ENCODE measurements at regions not wholly inside any gene's neighbourhood (a gene's known extent, or its start where the extent isn't known, plus 50 kb on each side); places are given as distances from the start of the nearest gene placed in this dataset.

DNA sequence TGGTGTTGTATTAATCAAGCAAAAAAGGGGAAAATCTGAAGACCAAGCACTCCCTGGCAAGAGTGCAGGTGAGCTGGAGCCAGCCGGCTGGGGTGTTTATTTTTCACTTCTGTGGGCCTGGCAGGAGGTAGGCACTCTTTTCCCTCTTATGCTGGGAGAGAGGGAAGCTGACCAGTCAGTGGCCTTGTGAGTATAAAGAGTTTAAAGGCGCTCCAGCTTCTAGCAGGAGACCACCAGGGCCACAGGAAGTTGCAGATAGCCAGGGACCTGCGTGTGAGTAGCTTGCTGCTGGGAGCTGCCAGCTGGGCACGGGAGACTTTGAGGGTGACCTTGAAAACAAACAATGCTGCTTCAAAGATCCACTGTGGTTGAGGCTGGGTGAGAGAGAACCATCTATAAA is 217.4 kb upstream of the PWP1 start:
- Mint-ChIP-seq H3K4me1 (peaks cover 9% of the 10 kb centered on the region), H3K36me3 (ENCODE audit: low read depth) (no peaks in the 10 kb centered on the region)

DNA sequence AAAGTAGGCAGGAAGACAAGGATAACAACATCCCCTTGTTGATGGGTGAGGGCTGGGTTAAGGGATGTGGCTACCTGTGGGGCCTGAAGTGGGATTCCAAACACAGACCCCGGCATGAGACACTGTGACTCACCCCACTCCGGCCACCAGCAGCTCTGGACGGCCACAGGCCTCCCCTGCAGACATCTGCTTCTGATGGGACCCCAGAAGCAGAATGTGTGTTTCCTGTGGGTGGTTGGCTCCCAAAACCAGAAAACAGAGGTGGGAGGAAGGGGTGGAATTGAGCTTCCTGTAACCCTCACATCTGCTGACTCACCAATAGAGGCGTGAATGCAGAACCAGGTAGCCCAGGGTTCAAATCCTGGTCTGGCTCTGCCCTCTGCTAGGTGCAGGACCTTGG is 216.6 kb upstream of the PWP1 start:
- Mint-ChIP-seq H3K27me3 (ENCODE audit: low read depth) (peaks cover 19% of the 10 kb centered on the region), H3K9me3 (no peaks in the 10 kb centered on the region), H3K4me3 (no peak overlapping the region), H3K27ac (no peak overlapping the region), H3K36me3 (ENCODE audit: low read depth) (no peaks in the 10 kb centered on the region), H3K4me1 (peaks cover 15% of the 10 kb centered on the region)
- TF ChIP-seq, protein P1, sequence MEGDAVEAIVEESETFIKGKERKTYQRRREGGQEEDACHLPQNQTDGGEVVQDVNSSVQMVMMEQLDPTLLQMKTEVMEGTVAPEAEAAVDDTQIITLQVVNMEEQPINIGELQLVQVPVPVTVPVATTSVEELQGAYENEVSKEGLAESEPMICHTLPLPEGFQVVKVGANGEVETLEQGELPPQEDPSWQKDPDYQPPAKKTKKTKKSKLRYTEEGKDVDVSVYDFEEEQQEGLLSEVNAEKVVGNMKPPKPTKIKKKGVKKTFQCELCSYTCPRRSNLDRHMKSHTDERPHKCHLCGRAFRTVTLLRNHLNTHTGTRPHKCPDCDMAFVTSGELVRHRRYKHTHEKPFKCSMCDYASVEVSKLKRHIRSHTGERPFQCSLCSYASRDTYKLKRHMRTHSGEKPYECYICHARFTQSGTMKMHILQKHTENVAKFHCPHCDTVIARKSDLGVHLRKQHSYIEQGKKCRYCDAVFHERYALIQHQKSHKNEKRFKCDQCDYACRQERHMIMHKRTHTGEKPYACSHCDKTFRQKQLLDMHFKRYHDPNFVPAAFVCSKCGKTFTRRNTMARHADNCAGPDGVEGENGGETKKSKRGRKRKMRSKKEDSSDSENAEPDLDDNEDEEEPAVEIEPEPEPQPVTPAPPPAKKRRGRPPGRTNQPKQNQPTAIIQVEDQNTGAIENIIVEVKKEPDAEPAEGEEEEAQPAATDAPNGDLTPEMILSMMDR (IDR thresholded peaks at IDR 0.05; ENCODE audit: unreplicated experiment in 3 of 3): no peak

More for the DNA sequence above, 217.4 kb upstream of the PWP1 start:
- peaks cover 14% of the 10 kb centered on the region for H3K27me3 Mint-ChIP-seq (ENCODE audit: low read depth)
- TF ChIP-seq, protein P1 (IDR thresholded peaks at IDR 0.05; ENCODE audit: unreplicated experiment in 3 of 3): no peak
- no peaks in the 10 kb centered on the region for H3K9me3 Mint-ChIP-seq
- no peak overlapping the region for H3K27ac Mint-ChIP-seq
- H3K4me3 Mint-ChIP-seq: no peak overlapping the region

DNA sequence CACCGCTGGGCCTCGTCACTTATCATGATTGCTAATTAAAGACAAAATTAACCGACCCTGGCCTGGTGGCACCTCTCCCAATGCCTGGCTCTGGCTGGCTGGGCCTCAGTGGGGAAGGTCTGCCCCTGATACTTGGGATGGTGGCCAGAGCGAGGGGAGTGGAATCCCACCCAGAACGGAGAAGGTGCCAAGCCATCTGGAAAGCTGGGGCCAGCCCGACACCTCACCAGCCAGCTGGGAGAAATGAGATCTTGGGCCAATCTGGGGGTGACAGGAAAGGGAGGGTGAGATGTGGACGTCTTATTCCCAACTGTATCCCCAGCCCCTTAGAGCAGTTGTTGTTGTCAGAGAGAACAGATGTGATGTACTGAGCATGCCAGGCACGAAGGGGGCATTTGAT is 215.0 kb upstream of the PWP1 start:
- Mint-ChIP-seq H3K9me3 (no peaks in the 10 kb centered on the region), H3K27ac (no peak overlapping the region), H3K36me3 (ENCODE audit: low read depth) (no peaks in the 10 kb centered on the region), H3K4me3 (no peak overlapping the region), H3K27me3 (ENCODE audit: low read depth) (peaks cover 26% of the 10 kb centered on the region), H3K4me1 (peaks cover 19% of the 10 kb centered on the region)
- TF ChIP-seq, protein P1 (IDR thresholded peaks at IDR 0.05; ENCODE audit: unreplicated experiment in 3 of 3): no peak

GRCh38 chr12:107472308-107472707 is 213.3 kb upstream of the PWP1 start:
- Mint-ChIP-seq H3K36me3 (ENCODE audit: low read depth) (no peaks in the 10 kb centered on the region), H3K4me1 (peaks cover 19% of the 10 kb centered on the region), H3K4me3 (no peak overlapping the region), H3K27ac (no peak overlapping the region), H3K27me3 (ENCODE audit: low read depth) (peaks cover 26% of the 10 kb centered on the region), H3K9me3 (no peaks in the 10 kb centered on the region)
- TF ChIP-seq, protein P1 (IDR thresholded peaks at IDR 0.05; ENCODE audit: unreplicated experiment in 3 of 3): no peak

DNA sequence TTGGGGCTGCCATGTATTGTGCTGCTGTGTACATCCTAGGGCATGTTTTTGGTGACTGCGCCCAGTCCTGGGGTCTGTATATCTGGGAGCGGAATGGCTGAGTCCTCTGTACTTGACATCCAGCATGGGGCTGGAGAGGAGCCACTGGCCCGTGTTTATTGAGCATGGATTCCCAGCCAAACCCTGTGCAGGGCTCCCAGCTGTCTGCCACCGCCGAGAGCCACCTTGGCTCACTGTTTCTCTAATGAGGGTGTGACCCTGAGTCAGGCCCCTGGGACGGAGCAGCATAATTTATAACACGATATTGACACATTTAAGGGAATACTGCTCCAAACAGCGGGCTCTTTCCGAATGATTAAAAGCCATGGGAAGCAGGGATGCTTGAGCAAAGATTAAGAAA is 211.5 kb upstream of the PWP1 start:
- Mint-ChIP-seq H3K4me3 (no peak overlapping the region), H3K4me1 (peaks cover 19% of the 10 kb centered on the region), H3K9me3 (no peaks in the 10 kb centered on the region), H3K27ac (peak overlapping the region in 2 of 3 experiments; percentile 5 to 10), H3K36me3 (ENCODE audit: low read depth) (no peaks in the 10 kb centered on the region), H3K27me3 (ENCODE audit: low read depth) (peaks cover 20% of the 10 kb centered on the region)
- TF ChIP-seq, protein P1 (IDR thresholded peaks at IDR 0.05; ENCODE audit: unreplicated experiment in 3 of 3): no peak

DNA sequence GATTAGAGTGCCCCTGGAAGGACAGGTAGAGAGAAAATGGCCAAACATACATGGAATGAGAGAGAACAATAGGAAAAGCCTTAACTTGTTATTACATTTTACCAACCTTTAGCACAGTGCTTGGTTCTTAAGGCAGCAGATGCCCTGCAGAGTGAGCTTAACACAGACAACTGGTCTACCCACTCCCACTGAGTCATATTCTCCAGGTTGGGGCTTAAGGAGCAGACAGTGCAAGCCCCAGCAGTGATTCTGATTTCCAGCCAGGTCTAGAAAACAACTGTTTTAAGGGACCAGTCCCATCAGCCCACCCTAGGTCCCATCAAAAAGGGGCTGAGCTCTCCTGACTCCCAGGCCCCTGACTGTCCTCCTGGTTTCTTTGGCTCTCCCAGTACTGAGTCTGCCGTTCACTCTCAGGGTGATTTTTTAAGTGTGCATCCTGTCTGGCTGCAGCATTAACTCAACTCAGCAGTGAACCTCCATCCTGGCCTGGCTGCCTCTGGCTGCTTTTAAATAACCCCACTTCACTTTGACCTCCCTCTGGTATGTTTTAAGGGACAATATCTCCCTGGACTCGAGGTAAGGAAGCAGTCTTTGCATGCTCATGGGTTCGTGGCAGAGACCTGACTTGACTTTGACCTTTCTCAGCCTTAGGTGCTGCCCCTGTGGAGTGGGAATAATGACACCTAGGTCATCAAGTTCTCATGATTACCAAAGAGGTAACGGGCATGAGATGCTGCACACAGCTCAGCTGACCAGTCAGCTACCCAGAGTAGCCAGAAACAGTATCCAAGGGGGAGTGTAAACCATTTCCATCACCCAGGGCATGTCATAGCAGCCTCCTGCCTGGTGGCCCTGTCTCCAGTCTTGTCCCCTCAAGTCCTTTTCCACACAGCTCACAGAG is 210.7 kb upstream of the PWP1 start:
- TF ChIP-seq, protein P1 (IDR thresholded peaks at IDR 0.05; ENCODE audit: unreplicated experiment in 3 of 3): no peak
- H3K9me3 Mint-ChIP-seq: no peaks in the 10 kb centered on the region
- no peak overlapping the region for H3K4me3 Mint-ChIP-seq
- H3K27ac Mint-ChIP-seq: peak overlapping the region in 2 of 3 experiments; percentile 5 to 10
- peaks cover 19% of the 10 kb centered on the region for H3K4me1 Mint-ChIP-seq
- peaks cover 20% of the 10 kb centered on the region for H3K27me3 Mint-ChIP-seq (ENCODE audit: low read depth)
- no peaks in the 10 kb centered on the region for H3K36me3 Mint-ChIP-seq (ENCODE audit: low read depth)
